Peyer's patch (tissue), 4 donors: ENCODE measurements at regions not wholly inside any gene's neighbourhood (a gene's known extent, or its start where the extent isn't known, plus 50 kb on each side); places are given as distances from the start of the nearest gene placed in this dataset.
"Not testable (repeated sequence)": the region's sequence is repeated elsewhere in the genome, so short reads cannot be mapped to it uniquely, and the experiment has no call there.

Experiments used
- DNase-seq, 3 donors: peaks; one replicate each; pipeline ENCODE4 v3.0.0-alpha.2; 2017 to 2019
- H3K27ac ChIP-seq, 4 donors: fragments of 200-600 bp; sonication (generic); one replicate each; pipeline ENCODE4 v1.5.1; 2016 to 2019
- H3K27me3 ChIP-seq, 2 donors: fragments of 200-600 bp; sonication (generic); one replicate each; pipeline ENCODE4 v1.5.1; 2019
- H3K36me3 ChIP-seq, 3 donors: fragments of 200-600 bp; sonication (generic); one replicate each; pipeline ENCODE4 v1.5.1; 2016 to 2019
- H3K4me1 ChIP-seq, 4 donors: fragments of 200-600 bp; sonication (generic); one replicate each; pipeline ENCODE4 v1.5.1; 2016 to 2019
- H3K4me3 ChIP-seq, 4 donors: fragments of 200-600 bp; sonication (generic); 1 replicate in 3 of 4; 2 replicates in 1 of 4; pipeline ENCODE4 v1.5.1; 2016 to 2019; ENCODE audit warnings: mild to moderate bottlenecking in 1 of 4
- H3K9me3 ChIP-seq, 4 donors: fragments of 200-600 bp; sonication (generic); one replicate each; pipeline ENCODE4 v1.5.1; 2016 to 2019; ENCODE audit warnings: mild to moderate bottlenecking in 1 of 4
- POLR2A ChIP-seq, 2 donors: fragments of 450-650 bp; IDR thresholded peaks; one replicate each; pipeline ENCODE4 v1.5.1; 2017; ENCODE audit warnings: antibody characterized with exemption in 2 of 2, mild to moderate bottlenecking in 2 of 2, moderate library complexity in 2 of 2
- TF ChIP-seq, protein P1 (sequence below), 6 experiments: fragments of 450-650 bp in 4 of 6; fragments of 200-600 bp in 2 of 6; sonication (generic) in 1 of 6; IDR thresholded peaks; one replicate each; pipeline ENCODE4 v1.5.1; 2017 to 2019; ENCODE audit warnings: antibody characterized with exemption in 6 of 6, mild to moderate bottlenecking in 3 of 6, moderate library complexity in 1 of 6

DNA sequence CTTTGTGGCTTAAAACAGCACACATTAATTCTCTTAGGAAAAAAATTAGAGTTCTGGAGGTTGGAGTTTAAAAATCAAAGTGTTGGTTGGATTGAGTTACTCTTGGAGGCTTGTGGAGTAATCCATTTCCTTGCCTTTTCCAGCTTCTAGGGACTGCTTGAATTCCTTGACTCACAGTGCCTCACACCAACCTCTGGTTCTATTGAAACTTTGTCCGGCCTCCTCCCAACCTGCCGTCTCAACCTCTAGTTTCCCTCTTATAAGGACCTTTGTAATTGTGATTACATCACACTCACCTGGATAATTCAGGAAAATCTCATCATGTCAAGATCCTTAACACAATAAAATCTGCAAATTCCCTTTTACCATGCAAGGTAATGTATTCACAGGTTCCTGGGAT lies 764.2 kb upstream of the CDH18 start:
- not testable (repeated sequence) for H3K36me3 ChIP-seq, H3K9me3 ChIP-seq, DNase-seq, H3K4me1 ChIP-seq, H3K27me3 ChIP-seq, H3K27ac ChIP-seq, H3K4me3 ChIP-seq

DNA sequence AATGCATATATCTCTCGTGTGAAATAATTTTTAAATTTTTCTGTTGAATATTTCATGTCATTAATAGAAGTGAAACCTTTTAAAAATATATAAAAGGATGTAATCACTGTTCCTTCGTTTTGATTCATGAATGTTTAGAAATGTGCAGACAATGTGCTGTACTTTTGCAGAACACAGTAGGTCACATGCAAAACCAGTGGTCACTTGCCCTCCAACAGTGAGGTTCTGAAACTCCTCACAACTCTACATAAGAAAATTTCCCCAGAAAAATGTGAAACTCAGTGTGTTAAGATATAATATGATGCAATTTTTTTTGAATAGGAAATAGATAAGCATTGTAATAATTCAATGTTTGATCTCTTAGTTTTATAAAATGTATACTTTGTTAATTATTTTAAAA lies 747.7 kb upstream of the CDH18 start:
- H3K4me1 ChIP-seq, H3K36me3 ChIP-seq, H3K9me3 ChIP-seq, H3K27me3 ChIP-seq, H3K4me3 ChIP-seq, DNase-seq, H3K27ac ChIP-seq: not testable (repeated sequence)

DNA sequence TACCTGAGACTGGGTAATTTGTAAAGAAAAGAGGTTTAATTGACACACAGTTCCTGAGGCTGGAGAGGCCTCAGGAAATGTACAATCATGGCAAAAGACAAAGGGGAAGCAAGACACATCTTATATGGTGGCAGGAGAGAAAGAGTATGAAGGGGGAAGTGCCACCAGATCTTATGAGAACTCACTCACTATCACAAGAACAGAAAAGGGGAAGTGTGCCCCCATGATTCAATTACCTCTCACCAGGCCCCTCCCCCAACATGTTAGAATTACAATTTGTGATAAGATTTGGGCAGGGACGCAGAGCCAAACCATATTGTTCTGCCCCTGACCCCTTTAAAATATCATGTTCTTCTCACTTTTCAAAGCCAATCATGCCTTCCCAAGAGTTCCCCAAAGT lies 744.2 kb upstream of the CDH18 start:
- not testable (repeated sequence) for H3K27me3 ChIP-seq, H3K27ac ChIP-seq, H3K4me3 ChIP-seq, H3K4me1 ChIP-seq, DNase-seq, H3K36me3 ChIP-seq, H3K9me3 ChIP-seq

DNA sequence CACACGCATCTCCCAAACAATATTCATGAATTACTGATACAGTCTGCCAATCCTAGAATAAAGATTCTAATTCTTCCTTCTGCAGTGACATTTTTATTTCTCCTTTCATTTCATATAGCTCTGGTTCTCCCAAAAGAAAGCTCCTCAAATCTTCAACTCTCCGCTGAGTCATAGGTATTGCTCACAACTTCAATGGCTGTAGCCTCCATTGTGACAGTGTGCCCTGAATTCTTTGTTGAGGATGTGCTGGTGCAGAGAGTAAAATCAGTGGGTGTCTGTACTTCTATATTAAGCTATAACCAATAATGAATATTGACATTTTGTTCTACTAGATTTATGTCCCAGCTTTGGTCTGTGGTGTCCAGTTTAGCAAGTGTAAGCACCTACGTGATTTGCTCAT lies 733.3 kb upstream of the CDH18 start:
- not testable (repeated sequence) for H3K27me3 ChIP-seq, H3K27ac ChIP-seq, DNase-seq, H3K36me3 ChIP-seq, H3K9me3 ChIP-seq, H3K4me3 ChIP-seq, H3K4me1 ChIP-seq

DNA sequence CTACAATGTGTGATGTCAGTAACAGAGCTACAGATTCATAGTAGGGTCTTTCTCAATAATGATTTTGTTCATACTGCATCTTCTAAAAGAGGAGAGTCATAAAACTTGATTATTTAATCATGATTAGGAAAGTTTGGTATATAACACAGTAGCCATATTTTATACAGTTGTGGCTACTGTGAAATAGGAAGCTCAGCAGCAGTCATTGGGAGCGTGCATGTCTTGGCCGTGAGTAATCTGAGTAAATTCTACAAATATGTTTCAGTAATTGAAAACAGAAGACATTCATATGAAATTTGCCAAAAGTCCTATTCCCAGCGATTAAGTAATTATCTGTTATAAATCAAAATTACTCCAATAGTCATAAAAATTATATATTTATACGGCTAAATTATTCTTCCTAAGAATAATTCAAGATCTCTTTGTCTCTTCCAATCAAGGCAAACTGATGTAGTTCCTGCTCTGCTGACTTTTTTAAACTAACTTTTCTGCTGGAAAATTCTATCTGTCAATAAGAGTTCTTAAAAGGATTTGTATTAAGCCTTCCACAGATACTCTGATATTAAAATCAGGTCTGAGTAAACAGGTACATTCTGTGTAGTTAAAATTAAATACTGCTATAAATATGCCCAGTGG lies 723.6 kb upstream of the CDH18 start:
- not testable (repeated sequence) for H3K27ac ChIP-seq, DNase-seq

DNA sequence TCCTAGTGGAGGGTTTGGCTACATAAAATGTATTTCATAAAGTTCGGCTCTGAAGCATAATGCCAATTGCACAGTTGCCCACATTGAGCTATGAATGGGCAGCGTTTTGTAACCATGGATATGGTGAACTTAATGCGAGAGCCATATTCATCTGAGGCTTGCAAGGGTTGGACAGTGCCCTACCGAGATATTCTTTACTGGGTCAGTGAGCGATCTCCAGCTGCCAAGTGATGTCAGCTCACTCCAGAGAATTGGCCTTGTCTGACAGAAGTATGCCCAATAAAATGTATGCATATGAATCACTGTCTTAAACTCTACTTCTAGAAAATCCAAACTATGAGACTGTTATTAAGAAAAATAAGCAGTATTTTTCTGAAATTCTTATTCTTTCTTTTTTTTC lies 719.6 kb upstream of the CDH18 start:
- DNase-seq, H3K9me3 ChIP-seq, H3K4me1 ChIP-seq, H3K27ac ChIP-seq, H3K4me3 ChIP-seq, H3K36me3 ChIP-seq, H3K27me3 ChIP-seq: not testable (repeated sequence)

More for the DNA sequence above, 723.6 kb upstream of the CDH18 start:
- not testable (repeated sequence) for H3K4me1 ChIP-seq, H3K27me3 ChIP-seq, H3K36me3 ChIP-seq, H3K4me3 ChIP-seq, H3K9me3 ChIP-seq

DNA sequence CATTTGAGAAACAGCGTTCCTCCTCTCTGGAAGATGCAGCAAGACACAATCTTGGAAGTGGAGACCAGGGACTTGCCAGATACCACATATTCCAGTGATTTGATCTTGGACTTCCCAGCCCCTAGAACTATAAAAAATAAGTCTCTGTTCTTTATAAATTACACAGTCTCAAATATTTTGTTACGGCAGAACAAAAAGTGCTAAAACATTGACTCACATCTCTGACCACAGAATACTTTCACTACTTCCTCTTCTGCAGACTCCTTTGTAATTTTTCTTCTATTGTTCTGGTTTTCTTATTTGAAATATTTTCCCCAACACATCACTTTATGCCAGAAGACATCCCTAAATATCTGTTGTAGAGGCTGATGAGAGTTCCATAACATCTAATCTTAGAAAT lies 706.1 kb upstream of the CDH18 start:
- no peak overlapping the region for H3K27ac ChIP-seq
- TF ChIP-seq, protein P1, sequence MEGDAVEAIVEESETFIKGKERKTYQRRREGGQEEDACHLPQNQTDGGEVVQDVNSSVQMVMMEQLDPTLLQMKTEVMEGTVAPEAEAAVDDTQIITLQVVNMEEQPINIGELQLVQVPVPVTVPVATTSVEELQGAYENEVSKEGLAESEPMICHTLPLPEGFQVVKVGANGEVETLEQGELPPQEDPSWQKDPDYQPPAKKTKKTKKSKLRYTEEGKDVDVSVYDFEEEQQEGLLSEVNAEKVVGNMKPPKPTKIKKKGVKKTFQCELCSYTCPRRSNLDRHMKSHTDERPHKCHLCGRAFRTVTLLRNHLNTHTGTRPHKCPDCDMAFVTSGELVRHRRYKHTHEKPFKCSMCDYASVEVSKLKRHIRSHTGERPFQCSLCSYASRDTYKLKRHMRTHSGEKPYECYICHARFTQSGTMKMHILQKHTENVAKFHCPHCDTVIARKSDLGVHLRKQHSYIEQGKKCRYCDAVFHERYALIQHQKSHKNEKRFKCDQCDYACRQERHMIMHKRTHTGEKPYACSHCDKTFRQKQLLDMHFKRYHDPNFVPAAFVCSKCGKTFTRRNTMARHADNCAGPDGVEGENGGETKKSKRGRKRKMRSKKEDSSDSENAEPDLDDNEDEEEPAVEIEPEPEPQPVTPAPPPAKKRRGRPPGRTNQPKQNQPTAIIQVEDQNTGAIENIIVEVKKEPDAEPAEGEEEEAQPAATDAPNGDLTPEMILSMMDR (IDR thresholded peaks at IDR 0.05): no peak
- TF ChIP-seq POLR2A (IDR thresholded peaks at IDR 0.05): no peak
- DNase-seq: no peak

DNA sequence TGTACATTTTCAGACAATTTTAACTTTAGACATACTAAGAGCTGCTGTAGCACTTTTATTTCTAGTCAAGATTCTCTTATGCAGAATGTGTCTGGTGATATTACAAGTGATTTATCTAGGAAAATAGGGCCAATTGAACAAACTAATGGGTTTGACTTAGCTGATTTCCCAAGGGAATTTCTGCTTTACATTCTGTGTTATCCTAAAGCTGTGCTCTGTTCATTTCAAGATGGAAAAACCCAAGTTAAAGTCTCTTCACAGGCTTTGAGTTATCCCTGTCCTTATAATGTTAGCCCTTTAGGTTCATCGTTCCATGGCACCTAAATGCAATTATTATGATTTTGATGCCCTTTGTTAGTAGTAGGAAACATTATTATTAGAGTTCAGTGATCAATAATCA lies 704.9 kb upstream of the CDH18 start:
- peaks cover 0 to 2% (median 0%) of the 10 kb centered on the region in 4 donors for H3K9me3 ChIP-seq
- no peak overlapping the region for H3K27ac ChIP-seq
- no peaks in the 10 kb centered on the region for H3K4me1 ChIP-seq
- H3K27me3 ChIP-seq: no peaks in the 10 kb centered on the region
- H3K4me3 ChIP-seq: no peak overlapping the region
- no peak for TF ChIP-seq POLR2A (IDR thresholded peaks at IDR 0.05)
- TF ChIP-seq, protein P1 (IDR thresholded peaks at IDR 0.05): no peak
- no peaks in the 10 kb centered on the region for H3K36me3 ChIP-seq
- no peak for DNase-seq

More for the DNA sequence above, 706.1 kb upstream of the CDH18 start:
- Histone ChIP-seq H3K27me3 (no peaks in the 10 kb centered on the region), H3K36me3 (no peaks in the 10 kb centered on the region), H3K4me3 (no peak overlapping the region), H3K4me1 (no peaks in the 10 kb centered on the region), H3K9me3 (peaks cover 0 to 2% (median 0%) of the 10 kb centered on the region in 4 donors)

DNA sequence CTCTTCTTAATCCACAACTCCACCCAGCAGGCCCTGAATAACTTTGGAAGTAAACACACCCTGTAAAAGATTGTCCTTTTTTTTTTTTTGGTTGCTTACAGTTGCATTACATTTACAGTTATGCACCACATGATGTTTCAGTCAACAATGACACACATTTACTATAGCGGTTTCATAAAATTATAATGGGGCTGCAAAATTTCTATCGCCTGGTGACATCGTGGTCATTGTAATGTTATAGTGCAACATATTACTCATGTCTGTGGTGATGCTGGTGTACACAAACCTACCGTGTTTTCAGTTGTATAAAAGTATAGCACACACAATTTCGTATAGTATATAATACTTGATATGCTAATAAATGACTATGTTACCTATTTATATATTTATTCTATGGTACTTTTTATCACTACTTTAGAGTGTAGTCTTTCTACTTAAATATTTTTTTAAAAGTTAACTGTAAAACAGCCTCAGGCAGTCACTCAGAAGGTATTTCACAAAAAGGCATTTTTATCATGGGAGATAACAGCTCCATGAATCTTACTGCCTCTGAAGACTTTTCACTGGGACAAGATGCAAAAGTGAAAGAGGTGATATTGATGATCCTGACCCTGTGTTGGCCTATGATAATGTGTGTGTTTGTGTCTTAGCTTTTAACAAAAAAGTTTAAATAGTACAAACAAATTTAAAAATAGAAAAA lies 695.4 kb upstream of the CDH18 start:
- DNase-seq: no peak
- Histone ChIP-seq H3K27ac (no peak overlapping the region), H3K9me3 (no peaks in the 10 kb centered on the region), H3K36me3 (no peaks in the 10 kb centered on the region), H3K4me1 (no peaks in the 10 kb centered on the region), H3K27me3 (no peaks in the 10 kb centered on the region), H3K4me3 (no peak overlapping the region)
- no peak for TF ChIP-seq POLR2A (IDR thresholded peaks at IDR 0.05)
- TF ChIP-seq, protein P1 (IDR thresholded peaks at IDR 0.05): no peak
